ENCODE measurements at regions not wholly inside any gene's neighbourhood (a gene's known extent, or its start where the extent isn't known, plus 50 kb on each side); places are given as distances from the start of the nearest gene placed in this dataset.

- TF ChIP-seq ZNF384 (IDR thresholded peaks at IDR 0.05; ENCODE audit: borderline replicate concordance, low read depth, low read length) = no peak
- no peak for TF ChIP-seq IRF3 (IDR thresholded peaks at IDR 0.05)
These were observed 743.4 kb upstream of the IGFBP3 start (continued) for GRCh38 chr7:46664453-46664852.

GRCh38 chr7:46663025-46663424 lies 742.0 kb upstream of the IGFBP3 start:
- no peaks in the 10 kb centered on the region for H3K79me2 ChIP-seq (ENCODE audit: control insufficient read depth, insufficient read depth, low read length)
- CTCF ChIA-PET = interaction anchor here (1.0 to 1.6 kb wide), 5 partner anchors 9 to 740 kb away, joined by 3 to 5 read pairs (median 4); no protein-coding TSS in a partner anchor
- no peak overlapping the region for H3K9ac ChIP-seq (ENCODE audit: control insufficient read depth, insufficient read depth, low read length)
- intact Hi-C loops (cut with micrococcal nuclease; ENCODE audit: unreplicated experiment) (loop anchor here (10.0 kb wide), 1 partner anchor 738 kb away; the partner anchor contains the start of gene IGFBP3), in situ Hi-C loops (cut with MboI) (no loop called here)
- RAD21 ChIA-PET (ENCODE audit: unreplicated experiment) = interaction anchor here (0.9 to 4.5 kb wide), 5 partner anchors 11 to 372 kb away, joined by 3 to 42 read pairs (median 7); no protein-coding TSS in a partner anchor
- no peaks in the 10 kb centered on the region for H3K36me3 ChIP-seq (ENCODE audit: control insufficient read depth in 2 of 2, insufficient read depth in 2 of 2, low read length in 1 of 2)
- H3K4me3 ChIP-seq = no peak overlapping the region
- WGBS (ENCODE audit: insufficient coverage, insufficient replicate concordance, low lambda C conversion rate, missing lambda C conversion rate) = 1% methylated on average over 3 of the region's 3 CpGs
- DNase-seq (ENCODE audit: low read depth, low spot score) (no peak), FAIRE-seq (no peak), ATAC-seq (peak; percentile 85)
- POLR2A ChIA-PET = interaction anchor here (0.7 to 2.9 kb wide), 4 partner anchors 8 to 20 kb away, joined by 3 to 16 read pairs (median 5); no protein-coding TSS in a partner anchor
- H3K4me1 ChIP-seq (ENCODE audit: control insufficient read depth, insufficient read depth, low read length) = no peaks in the 10 kb centered on the region
- no peaks in the 10 kb centered on the region for H3K9me3 ChIP-seq (replicated peaks; ENCODE audit: control insufficient read depth, insufficient read depth, low read length)
- no peak overlapping the region for H3K4me2 ChIP-seq (ENCODE audit: control insufficient read depth, insufficient read depth)
- H4K20me1 ChIP-seq (ENCODE audit: control insufficient read depth, insufficient read depth) = no peaks in the 10 kb centered on the region
- no peak overlapping the region for H3K27ac ChIP-seq (ENCODE audit: control insufficient read depth, insufficient read depth)
- no TSS peak for BruUV-seq (replicated peaks)
- H3K27me3 ChIP-seq (replicated peaks in 1 of 2; ENCODE audit: control insufficient read depth in 2 of 2, insufficient read depth in 2 of 2, low read length in 1 of 2) = no peaks in the 10 kb centered on the region
- SMC1A ChIA-PET (ENCODE audit: uncharacterized antibody, unreplicated experiment) = interaction anchor here (1.0 to 13.0 kb wide), 8 partner anchors 11 to 50 kb away, joined by 3 to 106 read pairs (median 5); no protein-coding TSS in a partner anchor
- H2AFZ ChIP-seq (ENCODE audit: control insufficient read depth, low read depth, low read length) = no peak overlapping the region
- TF ChIP-seq HDAC2 (IDR thresholded peaks at IDR 0.05) (no peak), DPF2 (IDR thresholded peaks at IDR 0.05) (0 out of 2 replicates have a peak, but pooled peaks have one; percentile 37), BHLHE40 (IDR thresholded peaks at IDR 0.05; ENCODE audit: borderline replicate concordance in 1 of 2, low read depth in 2 of 2, low read length in 1 of 2) (peak; percentile 11 to 66; a peak in 1 of 4 replicates), SRF (IDR thresholded peaks at IDR 0.05; ENCODE audit: low read depth in 2 of 2, low read length in 2 of 2) (peak in 1 of 2 experiments; percentile 64; a peak in 1 of 4 replicates), PKNOX1 (IDR thresholded peaks at IDR 0.05) (no peak), NR2F1 (conservative IDR thresholded peaks at IDR 0.05) (peak; percentile 51; the same call in 1 of the 2 replicates), SPI1 (IDR thresholded peaks at IDR 0.05; ENCODE audit: borderline replicate concordance, insufficient read depth, low read depth, low read length) (peak; percentile 9; the same call in 1 of the 2 replicates), LARP7 (IDR thresholded peaks at IDR 0.05) (0 out of 2 replicates have a peak, but pooled peaks have one; percentile 24), JUNB (IDR thresholded peaks at IDR 0.05) (peak; percentile 16; the same call in 1 of the 2 replicates), ZNF687 (IDR thresholded peaks at IDR 0.05) (peak; percentile 29; the same call in 1 of the 2 replicates)
